A673 (cell line): ENCODE measurements at regions not wholly inside any gene's neighbourhood (a gene's known extent, or its start where the extent isn't known, plus 50 kb on each side); places are given as distances from the start of the nearest gene placed in this dataset.

Source experiments
- BruUV-seq: library from RNA; stranded (reverse); fragments of 400-500 nt; replicated peaks from 2 replicates; lab custom pipeline; 2021; lab: Mats Ljungman, UMichigan
- CTCF ChIA-PET: fragments of 300-600 bp; sonication (Branson Sonifier 250); formaldehyde crosslinking; loops from one replicate; lab custom pipeline; 2022; ENCODE audit warnings: antibody characterized with exemption; lab: Charles Lee
- POLR2A ChIA-PET: fragments of 300-600 bp; sonication (Branson Sonifier 250); formaldehyde crosslinking; loops from one replicate; lab custom pipeline; 2022; ENCODE audit warnings: antibody characterized with exemption; ENCODE audit not compliant: low non-redundant PET; lab: Charles Lee
- DNase-seq: peaks from one replicate; pipeline ENCODE4 v3.0.0-alpha.2; 2015; ENCODE audit warnings: low spot score
- H3K27ac ChIP-seq: fragments of 200-600 bp; sonication (generic); 2 replicates; pipeline ENCODE4 v1.5.1; 2016; ENCODE audit warnings: mixed run types, low read depth, mild to moderate bottlenecking, mixed read lengths, antibody characterized with exemption, low read length; ENCODE audit not compliant: poor library complexity, severe bottlenecking
- H3K27me3 ChIP-seq: fragments of 200-600 bp; sonication (generic); replicated peaks from 2 replicates; pipeline ENCODE4 v1.6.1; 2017; ENCODE audit warnings: mixed run types, low read depth, mild to moderate bottlenecking, mixed read lengths, antibody characterized with exemption, low read length; ENCODE audit not compliant: insufficient read depth, poor library complexity
- H3K36me3 ChIP-seq: fragments of 200-600 bp; sonication (generic); 2 replicates; pipeline ENCODE4 v1.6.1; 2016; ENCODE audit warnings: mixed run types, mild to moderate bottlenecking, mixed read lengths, antibody characterized with exemption, low read length; ENCODE audit not compliant: insufficient read depth, poor library complexity, severe bottlenecking
- H3K4me1 ChIP-seq: fragments of 200-600 bp; sonication (generic); 2 replicates; pipeline ENCODE4 v1.6.1; 2017; ENCODE audit warnings: mixed run types, mild to moderate bottlenecking, mixed read lengths, antibody characterized with exemption, low read length; ENCODE audit not compliant: insufficient read depth, poor library complexity, severe bottlenecking
- H3K4me3 ChIP-seq: fragments of 200-600 bp; sonication (generic); 2 replicates; pipeline ENCODE4 v1.5.1; 2016; ENCODE audit warnings: low read depth, mixed run types, mild to moderate bottlenecking, mixed read lengths, low read length; ENCODE audit not compliant: poor library complexity, severe bottlenecking
- H3K9me3 ChIP-seq: fragments of 200-600 bp; sonication (generic); 2 replicates; pipeline ENCODE4 v1.6.1; 2016; ENCODE audit warnings: mixed run types, low read depth, mild to moderate bottlenecking, mixed read lengths, antibody characterized with exemption, low read length; ENCODE audit not compliant: poor library complexity, severe bottlenecking
- EZH2 ChIP-seq: fragments of 200-600 bp; sonication (generic); IDR thresholded peaks from 2 replicates; pipeline ENCODE4 v1.6.1; 2017; ENCODE audit warnings: borderline replicate concordance, low read depth, mild to moderate bottlenecking, mixed read lengths, antibody characterized with exemption, low read length; ENCODE audit not compliant: poor library complexity, severe bottlenecking
- intact Hi-C: fragments of 100-400 bp; cut with micrococcal nuclease; formaldehyde crosslinking; loops from one replicate; pipeline ENCODE4 v1.10.0; 2022; ENCODE audit not compliant: unreplicated experiment
- TF ChIP-seq, protein P1 (sequence below): fragments of 300-800, 200-600 bp; sonication (generic); conservative IDR thresholded peaks from 2 replicates; pipeline ENCODE4 v1.5.1; 2017; ENCODE audit warnings: low read depth, mild to moderate bottlenecking, antibody characterized with exemption, low read length, moderate library complexity, mixed read lengths

DNA sequence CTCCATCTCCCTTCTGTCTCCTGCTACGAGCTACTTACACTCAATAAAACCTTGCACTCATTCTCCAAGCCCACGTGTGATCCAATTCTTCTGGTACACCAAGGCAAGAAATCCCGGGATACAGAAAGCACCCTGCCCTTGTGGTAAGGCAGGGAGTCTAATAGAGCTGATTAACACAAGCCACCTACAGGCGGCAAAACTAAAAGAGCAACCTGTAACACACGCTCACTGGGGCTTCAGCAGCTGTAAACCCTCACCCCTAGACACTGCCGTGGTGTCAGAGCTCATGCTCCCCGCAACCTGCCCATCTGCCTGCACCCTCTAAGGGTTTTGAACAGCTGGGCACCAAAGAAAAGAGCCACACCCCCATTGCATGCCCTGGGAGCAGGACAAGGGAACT is 755.4 kb upstream of the HTR2C start:
- POLR2A ChIA-PET, result no interaction called here
- Histone ChIP-seq H3K27ac (no peak overlapping the region), H3K9me3 (no peaks in the 10 kb centered on the region), H3K4me1 (no peaks in the 10 kb centered on the region), H3K36me3 (no peaks in the 10 kb centered on the region), H3K4me3 (no peak overlapping the region), H3K27me3 (no peaks in the 10 kb centered on the region)
- no TSS peak for BruUV-seq
- TF ChIP-seq EZH2, result no peak
- no peak for DNase-seq
- CTCF ChIA-PET, result no interaction called here
- intact Hi-C loops, result no loop called here

- POLR2A ChIA-PET, result no interaction called here
- no peaks in the 10 kb centered on the region for H3K27me3 ChIP-seq
- intact Hi-C loops, result no loop called here
These were observed 765.5 kb upstream of the HTR2C start for GRCh38 chrX:113818346-113818745.

DNA sequence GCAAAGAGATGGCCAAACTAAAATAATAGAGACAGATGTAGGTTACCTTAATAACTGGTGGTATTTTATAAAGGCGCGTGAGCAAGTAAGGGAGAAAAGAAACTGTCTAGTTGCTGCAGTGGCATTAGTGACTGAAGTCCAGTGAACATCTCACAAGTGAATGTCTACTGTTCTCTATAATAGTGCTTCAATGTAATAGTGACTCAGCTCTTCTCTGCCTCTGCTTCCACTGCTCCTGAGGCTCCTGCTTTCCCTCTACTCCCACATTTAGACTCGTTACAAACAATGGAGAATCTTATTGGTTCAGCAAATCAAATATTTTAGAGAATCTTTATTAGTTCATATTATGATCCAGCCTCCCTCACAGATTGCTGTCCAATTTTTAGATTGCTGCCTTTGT is 779.1 kb upstream of the HTR2C start:
- CTCF ChIA-PET, result no interaction called here
- H3K36me3 ChIP-seq, result no peaks in the 10 kb centered on the region
- H3K27ac ChIP-seq, result no peak overlapping the region
- H3K4me3 ChIP-seq, result no peak overlapping the region
- no peak for TF ChIP-seq EZH2
- TF ChIP-seq, protein P1, sequence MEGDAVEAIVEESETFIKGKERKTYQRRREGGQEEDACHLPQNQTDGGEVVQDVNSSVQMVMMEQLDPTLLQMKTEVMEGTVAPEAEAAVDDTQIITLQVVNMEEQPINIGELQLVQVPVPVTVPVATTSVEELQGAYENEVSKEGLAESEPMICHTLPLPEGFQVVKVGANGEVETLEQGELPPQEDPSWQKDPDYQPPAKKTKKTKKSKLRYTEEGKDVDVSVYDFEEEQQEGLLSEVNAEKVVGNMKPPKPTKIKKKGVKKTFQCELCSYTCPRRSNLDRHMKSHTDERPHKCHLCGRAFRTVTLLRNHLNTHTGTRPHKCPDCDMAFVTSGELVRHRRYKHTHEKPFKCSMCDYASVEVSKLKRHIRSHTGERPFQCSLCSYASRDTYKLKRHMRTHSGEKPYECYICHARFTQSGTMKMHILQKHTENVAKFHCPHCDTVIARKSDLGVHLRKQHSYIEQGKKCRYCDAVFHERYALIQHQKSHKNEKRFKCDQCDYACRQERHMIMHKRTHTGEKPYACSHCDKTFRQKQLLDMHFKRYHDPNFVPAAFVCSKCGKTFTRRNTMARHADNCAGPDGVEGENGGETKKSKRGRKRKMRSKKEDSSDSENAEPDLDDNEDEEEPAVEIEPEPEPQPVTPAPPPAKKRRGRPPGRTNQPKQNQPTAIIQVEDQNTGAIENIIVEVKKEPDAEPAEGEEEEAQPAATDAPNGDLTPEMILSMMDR, result no peak
- no peak for DNase-seq
- no peaks in the 10 kb centered on the region for H3K27me3 ChIP-seq
- POLR2A ChIA-PET, result no interaction called here
- intact Hi-C loops, result no loop called here
- H3K9me3 ChIP-seq, result no peaks in the 10 kb centered on the region
- BruUV-seq, result no TSS peak
- no peaks in the 10 kb centered on the region for H3K4me1 ChIP-seq

More at GRCh38 chrX:113818346-113818745, 765.5 kb upstream of the HTR2C start:
- Histone ChIP-seq H3K4me3 (no peak overlapping the region), H3K36me3 (no peaks in the 10 kb centered on the region), H3K27ac (no peak overlapping the region), H3K9me3 (no peaks in the 10 kb centered on the region), H3K4me1 (no peaks in the 10 kb centered on the region)
- no peak for TF ChIP-seq EZH2
- DNase-seq, result no peak
- no TSS peak for BruUV-seq
- CTCF ChIA-PET, result no interaction called here

GRCh38 chrX:113804291-113804690 is 779.6 kb upstream of the HTR2C start:
- DNase-seq, result no peak
- H3K36me3 ChIP-seq, result no peaks in the 10 kb centered on the region
- POLR2A ChIA-PET, result no interaction called here
- intact Hi-C loops, result no loop called here
- H3K27ac ChIP-seq, result no peak overlapping the region
- no peaks in the 10 kb centered on the region for H3K27me3 ChIP-seq
- H3K4me1 ChIP-seq, result no peaks in the 10 kb centered on the region
- CTCF ChIA-PET, result no interaction called here
- TF ChIP-seq EZH2, result no peak
- TF ChIP-seq, protein P1, result no peak
- H3K4me3 ChIP-seq, result no peak overlapping the region
- no peaks in the 10 kb centered on the region for H3K9me3 ChIP-seq
- no TSS peak for BruUV-seq
